Epithelial cell of proximal tubule (primary cell): ENCODE measurements at regions not wholly inside any gene's neighbourhood (a gene's known extent, or its start where the extent isn't known, plus 50 kb on each side); places are given as distances from the start of the nearest gene placed in this dataset.

ENCODE experiments used
- DNase-seq: peaks from one replicate; pipeline ENCODE4 v3.0.0-alpha.2; 2011; ENCODE audit warnings: low read depth
- H3K4me3 ChIP-seq: 2 replicates; pipeline ENCODE4 v1.5.1; 2011; ENCODE audit warnings: low read depth, mild to moderate bottlenecking, low read length
- CTCF ChIP-seq: conservative IDR thresholded peaks from 2 replicates; pipeline ENCODE4 v1.5.1; 2012; ENCODE audit warnings: low read depth, mild to moderate bottlenecking, low read length

- TF ChIP-seq CTCF = no peak
- H3K4me3 ChIP-seq = no peak overlapping the region
- no peak for DNase-seq
These were observed 135.5 kb downstream of the CENPW start for GRCh38 chr6:126475449-126475848.

- no peak overlapping the region for H3K4me3 ChIP-seq
- no peak for TF ChIP-seq CTCF
- DNase-seq = no peak
These were observed 137.8 kb downstream of the CENPW start for GRCh38 chr6:126477678-126478077.

GRCh38 chr6:126480268-126480667 is 140.4 kb downstream of the CENPW start:
- no peak for TF ChIP-seq CTCF
- H3K4me3 ChIP-seq = no peak overlapping the region
- DNase-seq = no peak

GRCh38 chr6:126481319-126481718 is 141.4 kb downstream of the CENPW start:
- no peak for DNase-seq
- TF ChIP-seq CTCF = no peak
- H3K4me3 ChIP-seq = no peak overlapping the region

GRCh38 chr6:126504792-126505191 is 164.9 kb downstream of the CENPW start:
- H3K4me3 ChIP-seq = no peak overlapping the region
- no peak for TF ChIP-seq CTCF
- no peak for DNase-seq

- TF ChIP-seq CTCF = no peak
- no peak for DNase-seq
- H3K4me3 ChIP-seq = no peak overlapping the region
These were observed 173.3 kb downstream of the CENPW start for GRCh38 chr6:126513198-126513597.

GRCh38 chr6:126516411-126516810 is 176.5 kb downstream of the CENPW start:
- H3K4me3 ChIP-seq = no peak overlapping the region
- DNase-seq = no peak
- TF ChIP-seq CTCF = no peak
